ENCODE measurements at regions not wholly inside any gene's neighbourhood (a gene's known extent, or its start where the extent isn't known, plus 50 kb on each side); places are given as distances from the start of the nearest gene placed in this dataset.
A peak's percentile ranks its signal among the peaks of the same experiment; 100 is the strongest.

GRCh38 chr2:120428748-120429147, 82.8 kb downstream of the INHBB start:
- Histone ChIP-seq H3K27me3 (no peaks in the 10 kb centered on the region), H3K27ac (no peak overlapping the region), H3K36me3 (no peaks in the 10 kb centered on the region), H3K4me3 (no peak overlapping the region), H3K9me3 (no peaks in the 10 kb centered on the region), H3K4me1 (no peaks in the 10 kb centered on the region)
- DNase-seq, result no peak
- TF ChIP-seq CTCF (IDR thresholded peaks at IDR 0.05) (no peak), POLR2A (IDR thresholded peaks at IDR 0.05) (no peak)

- Histone ChIP-seq H3K4me1 (no peaks in the 10 kb centered on the region), H3K4me3 (no peak overlapping the region), H3K36me3 (no peaks in the 10 kb centered on the region), H3K9me3 (no peaks in the 10 kb centered on the region), H3K27ac (no peak overlapping the region), H3K27me3 (no peaks in the 10 kb centered on the region)
- peak in 1 of 3 donors; percentile 24 for DNase-seq
- TF ChIP-seq CTCF (IDR thresholded peaks at IDR 0.05) (no peak), POLR2A (IDR thresholded peaks at IDR 0.05) (no peak)
These were observed 83.9 kb downstream of the INHBB start for GRCh38 chr2:120429586-120430500.

GRCh38 chr2:120430501-120430830, 84.5 kb downstream of the INHBB start:
- Histone ChIP-seq H3K27ac (no peak overlapping the region), H3K36me3 (no peaks in the 10 kb centered on the region), H3K27me3 (no peaks in the 10 kb centered on the region), H3K4me1 (no peaks in the 10 kb centered on the region), H3K4me3 (no peak overlapping the region), H3K9me3 (no peaks in the 10 kb centered on the region)
- TF ChIP-seq CTCF (IDR thresholded peaks at IDR 0.05) (no peak), POLR2A (IDR thresholded peaks at IDR 0.05) (no peak)
- peak in 2 of 3 donors; percentile 35 to 39 for DNase-seq

GRCh38 chr2:120430957-120431356, 85.0 kb downstream of the INHBB start:
- Histone ChIP-seq H3K4me3 (no peak overlapping the region), H3K36me3 (no peaks in the 10 kb centered on the region), H3K27ac (no peak overlapping the region), H3K9me3 (no peaks in the 10 kb centered on the region), H3K27me3 (no peaks in the 10 kb centered on the region), H3K4me1 (no peaks in the 10 kb centered on the region)
- peak in 1 of 3 donors; percentile 24 for DNase-seq
- TF ChIP-seq CTCF (IDR thresholded peaks at IDR 0.05) (no peak), POLR2A (IDR thresholded peaks at IDR 0.05) (no peak)

GRCh38 chr2:120431386-120432292, 85.7 kb downstream of the INHBB start:
- no peaks in the 10 kb centered on the region for H3K4me1 ChIP-seq
- H3K9me3 ChIP-seq, result no peaks in the 10 kb centered on the region
- H3K27me3 ChIP-seq, result no peaks in the 10 kb centered on the region
- peak in 1 of 3 donors; percentile 23 for DNase-seq
- no peak overlapping the region for H3K4me3 ChIP-seq
- no peaks in the 10 kb centered on the region for H3K36me3 ChIP-seq
- TF ChIP-seq POLR2A (IDR thresholded peaks at IDR 0.05) (no peak), CTCF (IDR thresholded peaks at IDR 0.05) (no peak)
- H3K27ac ChIP-seq, result no peak overlapping the region
